ENCODE measurements at regions not wholly inside any gene's neighbourhood (a gene's known extent, or its start where the extent isn't known, plus 50 kb on each side); places are given as distances from the start of the nearest gene placed in this dataset.

DNA sequence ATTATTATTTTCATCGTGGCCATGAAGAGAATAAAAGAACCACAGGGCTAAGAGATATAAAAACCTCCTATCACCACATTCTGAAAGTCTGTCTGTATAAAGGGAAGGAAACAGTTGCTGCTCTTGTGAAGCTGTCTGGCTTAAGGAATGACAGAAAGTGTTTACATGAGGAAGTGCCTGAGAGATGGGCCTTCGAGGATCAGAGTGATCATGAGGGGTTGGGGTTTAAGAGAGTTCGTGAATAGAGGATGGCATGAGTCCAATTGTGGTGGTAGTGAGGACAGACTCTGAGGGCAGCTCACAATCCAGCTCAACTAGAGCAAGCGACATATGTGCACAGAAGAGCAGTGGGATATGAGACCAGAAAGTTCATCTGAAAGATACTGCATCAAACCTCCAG, 65.8 kb upstream of the PIEZO2 start:
- Histone ChIP-seq H3K27me3 (ENCODE audit: low read depth, low read length) (no peaks in the 10 kb centered on the region), H4K20me1 (ENCODE audit: insufficient read depth, low read length) (no peaks in the 10 kb centered on the region), H2AFZ (ENCODE audit: low read depth, low read length) (no peak overlapping the region), H3K4me2 (ENCODE audit: low read length) (no peak overlapping the region), H3K9me3 (ENCODE audit: insufficient read depth, low read length) (no peaks in the 10 kb centered on the region), H3K9ac (ENCODE audit: low read length) (no peak overlapping the region), H3K4me1 (ENCODE audit: low read length) (no peaks in the 10 kb centered on the region), H3K27ac (ENCODE audit: low read length) (no peak overlapping the region), H3K79me2 (ENCODE audit: low read length) (no peaks in the 10 kb centered on the region), H3K36me3 (replicated peaks; ENCODE audit: low read depth, low read length) (no peaks in the 10 kb centered on the region), H3K4me3 (ENCODE audit: low read length) (no peak overlapping the region)
- TF ChIP-seq, protein P1, sequence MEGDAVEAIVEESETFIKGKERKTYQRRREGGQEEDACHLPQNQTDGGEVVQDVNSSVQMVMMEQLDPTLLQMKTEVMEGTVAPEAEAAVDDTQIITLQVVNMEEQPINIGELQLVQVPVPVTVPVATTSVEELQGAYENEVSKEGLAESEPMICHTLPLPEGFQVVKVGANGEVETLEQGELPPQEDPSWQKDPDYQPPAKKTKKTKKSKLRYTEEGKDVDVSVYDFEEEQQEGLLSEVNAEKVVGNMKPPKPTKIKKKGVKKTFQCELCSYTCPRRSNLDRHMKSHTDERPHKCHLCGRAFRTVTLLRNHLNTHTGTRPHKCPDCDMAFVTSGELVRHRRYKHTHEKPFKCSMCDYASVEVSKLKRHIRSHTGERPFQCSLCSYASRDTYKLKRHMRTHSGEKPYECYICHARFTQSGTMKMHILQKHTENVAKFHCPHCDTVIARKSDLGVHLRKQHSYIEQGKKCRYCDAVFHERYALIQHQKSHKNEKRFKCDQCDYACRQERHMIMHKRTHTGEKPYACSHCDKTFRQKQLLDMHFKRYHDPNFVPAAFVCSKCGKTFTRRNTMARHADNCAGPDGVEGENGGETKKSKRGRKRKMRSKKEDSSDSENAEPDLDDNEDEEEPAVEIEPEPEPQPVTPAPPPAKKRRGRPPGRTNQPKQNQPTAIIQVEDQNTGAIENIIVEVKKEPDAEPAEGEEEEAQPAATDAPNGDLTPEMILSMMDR (IDR thresholded peaks at IDR 0.05; ENCODE audit: low read depth, low read length) = no peak
- TF ChIP-seq EZH2phosphoT487 (IDR thresholded peaks at IDR 0.05; ENCODE audit: low read depth) = no peak

DNA sequence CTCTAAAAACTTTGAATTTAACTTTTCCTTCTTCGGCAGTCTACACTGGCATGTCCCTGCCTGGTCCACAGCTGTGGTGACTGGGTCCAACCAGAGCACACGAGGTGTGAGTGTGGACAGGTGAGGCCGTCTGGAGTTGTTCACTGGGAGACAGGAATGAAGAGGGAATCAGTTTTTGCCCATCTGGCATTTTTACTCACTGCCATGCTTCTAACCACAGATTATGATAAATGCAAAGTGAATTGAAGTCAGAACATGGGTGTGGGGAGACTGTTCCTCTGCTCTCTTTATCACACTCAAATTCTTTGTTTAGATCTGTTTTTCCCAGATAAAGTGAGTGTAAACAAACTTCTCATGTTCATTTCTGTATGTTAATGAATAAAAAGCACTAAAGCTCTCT, 54.7 kb upstream of the PIEZO2 start:
- Histone ChIP-seq H3K4me3 (ENCODE audit: low read length) (no peak overlapping the region), H3K4me1 (ENCODE audit: low read length) (no peaks in the 10 kb centered on the region), H3K36me3 (replicated peaks; ENCODE audit: low read depth, low read length) (no peaks in the 10 kb centered on the region), H3K9me3 (ENCODE audit: insufficient read depth, low read length) (no peaks in the 10 kb centered on the region), H3K27me3 (ENCODE audit: low read depth, low read length) (no peaks in the 10 kb centered on the region), H3K4me2 (ENCODE audit: low read length) (no peak overlapping the region), H2AFZ (ENCODE audit: low read depth, low read length) (no peak overlapping the region), H3K27ac (ENCODE audit: low read length) (no peak overlapping the region), H3K9ac (ENCODE audit: low read length) (no peak overlapping the region), H3K79me2 (ENCODE audit: low read length) (no peaks in the 10 kb centered on the region), H4K20me1 (ENCODE audit: insufficient read depth, low read length) (no peaks in the 10 kb centered on the region)
- no peak for TF ChIP-seq EZH2phosphoT487 (IDR thresholded peaks at IDR 0.05; ENCODE audit: low read depth)
- TF ChIP-seq, protein P1 (IDR thresholded peaks at IDR 0.05; ENCODE audit: low read depth, low read length) = no peak

DNA sequence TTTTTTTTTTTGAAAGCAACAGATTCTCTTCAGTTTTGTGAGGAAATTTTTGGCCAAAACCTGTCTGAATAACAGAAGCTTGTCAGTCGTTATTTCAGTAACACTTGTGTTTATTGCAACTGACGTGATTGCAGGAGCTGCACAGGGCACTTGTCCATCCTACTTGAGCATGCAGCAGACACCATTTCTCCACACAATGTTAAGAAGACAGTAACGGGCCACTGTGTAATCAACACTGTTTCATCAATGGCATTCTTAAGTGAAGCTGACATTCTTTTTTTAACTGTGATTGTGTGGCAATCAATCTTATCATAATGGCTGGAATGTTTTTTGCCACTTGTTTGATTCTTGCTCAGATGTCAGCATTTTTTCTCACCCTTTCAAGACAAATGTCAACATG, 50.1 kb upstream of the PIEZO2 start:
- H3K4me2 ChIP-seq (ENCODE audit: low read length) = no peak overlapping the region
- no peaks in the 10 kb centered on the region for H3K27me3 ChIP-seq (ENCODE audit: low read depth, low read length)
- no peaks in the 10 kb centered on the region for H3K4me1 ChIP-seq (ENCODE audit: low read length)
- H3K27ac ChIP-seq (ENCODE audit: low read length) = no peak overlapping the region
- no peaks in the 10 kb centered on the region for H3K79me2 ChIP-seq (ENCODE audit: low read length)
- no peak overlapping the region for H3K9ac ChIP-seq (ENCODE audit: low read length)
- no peaks in the 10 kb centered on the region for H3K9me3 ChIP-seq (ENCODE audit: insufficient read depth, low read length)
- TF ChIP-seq, protein P1 (IDR thresholded peaks at IDR 0.05; ENCODE audit: low read depth, low read length) = no peak
- no peak for TF ChIP-seq EZH2phosphoT487 (IDR thresholded peaks at IDR 0.05; ENCODE audit: low read depth)
- no peak overlapping the region for H2AFZ ChIP-seq (ENCODE audit: low read depth, low read length)
- H3K36me3 ChIP-seq (replicated peaks; ENCODE audit: low read depth, low read length) = no peaks in the 10 kb centered on the region
- no peaks in the 10 kb centered on the region for H4K20me1 ChIP-seq (ENCODE audit: insufficient read depth, low read length)
- H3K4me3 ChIP-seq (ENCODE audit: low read length) = no peak overlapping the region

Data from OCI-LY3 (cell line).